NOMO-1 (cell line): ENCODE measurements at regions not wholly inside any gene's neighbourhood (a gene's known extent, or its start where the extent isn't known, plus 50 kb on each side); places are given as distances from the start of the nearest gene placed in this dataset.
"Not testable (repeated sequence)": the region's sequence is repeated elsewhere in the genome, so short reads cannot be mapped to it uniquely, and the experiment has no call there.

Experiments used
- DNase-seq, 2 experiments: peaks; one replicate each; lab custom pipeline; 2025; ENCODE audit not compliant: unreplicated experiment in 2 of 2; lab: John Stamatoyannopoulos, UW

DNA sequence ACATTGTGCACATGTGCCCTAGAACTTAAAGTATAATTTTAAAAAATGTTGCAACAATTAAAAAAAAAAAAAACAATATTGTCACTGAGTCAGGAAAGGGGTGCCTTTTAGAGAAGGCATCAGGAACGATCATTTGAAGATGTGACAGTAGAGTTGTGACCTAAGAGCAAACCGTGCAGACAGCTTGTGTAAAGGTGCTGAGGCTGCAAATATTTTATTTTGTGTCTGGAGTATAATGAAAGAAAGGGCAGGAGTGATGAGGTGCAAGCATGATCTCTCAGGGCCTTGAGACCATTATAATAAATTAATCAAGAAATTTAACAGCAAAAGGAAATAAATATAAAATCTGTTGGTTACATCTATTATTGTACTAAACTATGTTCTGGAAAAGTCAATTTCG lies 1219.7 kb downstream of the OLFM4 start:
- DNase-seq, result no peak

DNA sequence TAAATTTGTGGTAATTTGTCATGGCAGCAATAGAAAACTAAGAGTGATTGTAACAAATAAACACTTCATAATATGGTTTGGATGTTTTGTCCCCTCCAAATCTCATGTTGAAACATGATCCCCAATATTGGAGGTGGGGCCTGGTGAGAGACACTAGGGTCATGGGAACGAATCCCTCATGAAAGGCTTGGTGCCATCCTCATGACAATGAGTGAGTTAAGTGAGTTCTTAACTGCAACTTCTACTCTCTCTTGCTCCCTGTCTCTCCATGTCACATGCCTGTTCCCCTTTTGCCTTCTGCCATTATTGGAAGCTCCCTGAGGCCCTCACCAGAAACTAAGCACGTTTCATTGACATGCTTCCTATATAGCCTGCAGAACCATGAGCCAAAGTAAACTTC lies 1233.2 kb downstream of the OLFM4 start:
- no peak for DNase-seq

DNA sequence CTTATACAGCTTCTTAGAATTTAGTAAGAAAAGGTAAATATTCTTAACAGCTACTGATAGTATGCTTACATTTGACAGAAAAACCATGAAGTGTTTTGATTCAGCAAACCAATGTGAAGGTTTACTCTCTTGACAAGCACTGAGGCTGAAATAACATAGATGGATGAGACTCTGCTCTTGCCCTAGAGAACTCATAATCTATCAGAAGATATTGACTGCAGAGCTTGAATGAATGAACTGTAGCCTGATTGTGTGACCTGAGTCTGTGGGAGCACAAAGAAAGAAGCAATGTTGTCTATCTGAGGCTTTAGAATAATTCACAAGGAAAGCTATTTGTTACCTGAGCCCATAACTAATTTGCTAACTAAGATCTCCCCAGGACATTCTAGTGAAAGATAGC lies 1235.3 kb downstream of the OLFM4 start:
- no peak for DNase-seq

DNA sequence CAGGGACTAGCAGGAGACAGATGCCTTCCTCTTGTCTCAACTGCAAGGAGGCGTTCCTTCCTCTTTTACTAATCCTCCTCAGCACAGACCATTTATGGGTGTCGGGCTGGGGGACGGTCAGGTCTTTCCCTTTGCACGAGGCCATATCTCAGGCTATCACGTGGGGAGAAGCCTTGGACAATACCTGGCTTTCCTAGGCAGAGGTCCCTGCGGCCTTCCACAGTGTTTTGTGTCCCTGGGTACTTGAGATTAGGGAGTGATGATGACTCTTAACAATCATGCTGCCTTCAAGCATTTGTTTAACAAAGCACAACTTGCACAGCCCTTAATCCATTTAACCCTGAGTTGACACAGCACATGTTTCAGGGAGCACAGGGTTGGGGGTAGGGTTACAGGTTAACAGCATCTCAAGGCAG lies 1238.6 kb downstream of the OLFM4 start:
- DNase-seq, result not testable (repeated sequence)

DNA sequence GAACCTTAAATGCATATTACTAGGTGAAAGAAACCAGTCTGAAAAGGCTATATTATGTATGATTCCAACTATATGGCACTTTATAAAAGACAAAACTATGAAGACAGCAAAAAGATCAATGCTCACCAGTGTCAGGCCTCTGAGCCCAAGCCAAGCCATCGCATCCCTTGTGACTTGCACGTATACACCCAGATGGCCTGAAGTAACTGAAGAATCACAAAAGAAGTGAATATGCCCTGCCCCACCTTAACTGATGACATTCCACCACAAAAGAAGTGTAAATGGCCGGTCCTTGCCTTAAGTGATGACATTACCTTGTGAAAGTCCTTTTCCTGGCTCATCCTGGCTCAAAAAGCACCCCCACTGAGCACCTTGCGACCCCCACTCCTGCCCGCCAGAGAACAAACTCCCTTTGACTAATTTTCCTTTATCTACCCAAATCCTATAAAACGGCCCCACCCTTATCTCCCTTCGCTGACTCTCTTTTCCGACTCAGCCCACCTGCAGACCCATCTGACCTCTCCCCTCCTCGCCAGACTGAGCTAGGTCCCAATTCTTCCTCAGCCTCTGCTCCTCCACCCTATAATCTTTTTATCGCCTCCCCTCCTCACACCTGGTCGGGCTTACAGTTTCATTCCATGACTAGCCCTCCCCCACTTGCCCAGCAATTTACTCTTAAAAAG lies 1239.5 kb downstream of the OLFM4 start:
- DNase-seq, result not testable (repeated sequence)

DNA sequence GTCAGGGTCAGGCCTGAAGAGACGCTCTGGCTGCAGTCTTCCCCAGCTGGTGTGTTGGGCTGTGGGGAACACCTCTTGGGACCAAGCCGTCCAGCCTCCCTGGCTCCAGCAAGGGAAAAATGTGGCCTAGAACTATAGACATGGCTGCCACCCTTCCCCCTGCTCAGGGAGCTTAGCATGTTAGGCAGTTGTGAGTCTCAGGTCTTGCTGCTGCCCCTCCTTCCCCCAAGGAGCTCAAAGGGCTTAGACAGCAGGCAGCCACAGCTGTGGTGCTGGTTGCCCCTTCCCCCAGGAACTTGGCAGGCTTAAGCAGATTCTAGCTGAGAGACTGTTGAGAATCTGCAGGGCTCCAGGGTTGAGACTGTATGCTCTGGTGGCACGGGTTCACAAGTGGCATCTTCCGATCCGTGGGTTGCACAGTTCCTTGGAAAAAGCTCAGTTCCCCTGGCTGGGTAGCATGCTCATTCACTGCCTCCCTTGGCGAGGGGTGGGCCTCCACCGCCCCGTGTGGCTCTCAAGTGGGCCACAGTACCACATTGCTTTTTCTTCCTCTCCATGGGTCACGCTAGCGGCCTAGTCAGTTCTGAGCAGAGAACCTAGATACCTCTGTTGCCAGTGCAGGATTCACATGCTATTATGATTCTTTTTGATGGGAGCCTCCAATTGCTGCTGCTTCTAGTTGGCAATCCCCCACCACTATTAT lies 1258.6 kb downstream of the OLFM4 start:
- no peak for DNase-seq

DNA sequence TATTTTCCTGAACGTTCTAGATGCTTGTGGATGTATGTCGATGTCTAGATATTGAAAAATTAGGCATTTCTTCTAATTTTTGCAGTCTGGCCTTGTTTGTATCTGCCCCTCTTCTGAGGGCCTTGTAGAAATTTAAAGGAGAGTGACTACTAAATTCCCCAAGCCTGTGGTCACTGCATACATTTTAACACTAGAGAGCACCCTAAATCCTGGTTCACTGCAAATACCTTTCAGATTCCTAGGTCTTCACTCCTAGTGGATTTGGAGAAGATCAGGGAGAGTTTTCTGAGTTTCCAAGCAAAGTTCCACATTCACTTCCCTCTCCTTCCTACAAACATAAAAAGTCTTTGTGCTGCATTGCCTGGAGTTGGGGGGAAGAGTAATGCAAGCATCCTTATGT lies 1272.5 kb downstream of the OLFM4 start:
- no peak for DNase-seq

DNA sequence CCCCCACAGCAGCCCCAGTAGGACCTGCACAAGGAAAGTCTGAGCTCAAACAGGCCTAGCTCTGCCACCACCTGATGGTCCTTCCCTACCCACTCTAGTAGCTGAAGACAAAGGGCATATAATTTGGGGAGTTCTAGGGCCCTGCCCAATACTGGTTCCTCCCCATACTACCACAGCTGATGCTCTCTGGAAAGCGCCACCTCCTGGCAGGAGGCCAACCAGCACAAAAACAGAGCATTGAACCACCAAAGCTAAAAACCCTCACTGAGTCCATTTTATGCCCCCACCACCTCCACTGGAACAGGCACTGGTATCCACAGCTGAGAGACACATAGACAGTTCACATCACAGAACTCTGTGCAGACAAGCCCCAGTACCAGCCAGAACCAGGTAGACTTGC lies 1276.8 kb downstream of the OLFM4 start:
- DNase-seq, result no peak

DNA sequence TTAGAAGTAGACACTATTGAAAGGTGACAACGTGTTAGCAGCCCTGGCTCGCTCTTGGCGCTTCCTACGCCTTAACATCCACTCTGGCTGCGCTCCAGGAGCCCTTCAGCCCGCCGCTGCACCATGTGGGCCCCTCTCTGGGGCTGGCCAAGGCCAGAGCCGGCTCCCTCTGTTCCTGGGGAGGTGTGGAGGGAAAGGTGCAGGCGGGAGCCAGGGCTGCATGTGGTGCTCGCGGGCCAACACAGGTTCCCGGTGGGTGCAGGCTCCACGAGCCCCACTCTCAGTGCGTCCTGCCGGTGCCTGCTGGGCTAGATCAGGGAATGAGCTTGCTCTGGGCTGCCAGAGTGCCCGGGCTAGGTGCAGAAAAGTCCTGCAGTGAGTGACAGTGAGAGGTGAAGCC lies 1284.3 kb downstream of the OLFM4 start:
- DNase-seq, result no peak

DNA sequence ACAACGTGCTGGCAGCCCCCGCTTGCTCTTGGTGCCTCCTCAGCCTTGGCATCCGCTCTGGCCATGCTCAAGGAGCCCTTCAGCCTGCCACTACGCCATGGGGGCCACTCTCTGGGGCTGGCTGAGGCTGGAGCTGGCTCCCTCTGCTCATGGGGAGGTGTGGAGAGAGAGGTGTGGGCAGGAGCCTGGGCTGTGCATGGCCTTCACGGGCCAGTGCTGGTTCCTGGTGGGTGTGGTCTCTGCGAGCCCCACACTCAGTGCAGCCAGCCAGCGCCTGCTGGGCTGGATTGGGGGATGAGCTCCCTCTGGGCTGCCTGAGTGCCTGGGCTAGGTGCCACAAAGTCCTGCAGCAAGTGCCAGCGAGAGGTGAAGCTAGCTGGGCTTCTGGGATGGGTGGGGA lies 1289.1 kb downstream of the OLFM4 start:
- no peak for DNase-seq

DNA sequence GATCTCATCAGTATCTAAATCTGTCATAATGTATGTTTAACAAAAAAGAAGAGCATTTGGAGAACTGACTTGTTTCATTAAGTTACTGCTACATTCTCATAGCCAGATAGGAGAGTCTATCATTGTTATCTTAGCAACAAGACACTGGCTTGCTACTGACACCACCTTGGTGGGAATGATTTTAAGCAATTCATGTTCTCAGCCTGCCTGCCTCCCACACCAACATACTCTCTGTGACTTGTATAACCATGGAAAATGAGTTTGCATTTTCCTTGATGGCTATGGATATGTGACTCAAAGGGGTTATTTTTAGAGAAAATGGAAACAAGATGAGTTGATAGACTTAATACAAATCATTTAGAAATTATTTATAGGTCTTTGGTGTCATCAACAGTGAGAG lies 1308.9 kb downstream of the OLFM4 start:
- no peak for DNase-seq

DNA sequence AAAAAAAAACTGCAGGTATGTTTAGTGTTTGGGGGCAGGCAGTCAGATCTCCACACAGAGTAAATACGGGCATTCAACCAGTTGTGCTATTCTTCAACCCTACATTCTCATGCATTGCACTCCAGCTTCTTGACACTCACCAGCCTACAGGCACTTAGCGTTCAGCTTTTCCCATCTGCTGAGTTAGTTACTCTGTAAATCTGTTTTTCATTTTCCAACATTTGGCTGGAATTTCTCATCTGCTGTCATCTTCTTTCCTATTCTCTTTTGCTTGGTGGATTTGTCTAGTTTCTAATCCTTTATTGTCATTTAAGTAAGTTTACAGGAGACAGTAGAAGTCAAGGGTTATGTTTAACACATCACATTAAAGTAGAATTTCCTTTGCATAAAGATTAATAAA lies 1318.9 kb downstream of the OLFM4 start:
- no peak for DNase-seq

DNA sequence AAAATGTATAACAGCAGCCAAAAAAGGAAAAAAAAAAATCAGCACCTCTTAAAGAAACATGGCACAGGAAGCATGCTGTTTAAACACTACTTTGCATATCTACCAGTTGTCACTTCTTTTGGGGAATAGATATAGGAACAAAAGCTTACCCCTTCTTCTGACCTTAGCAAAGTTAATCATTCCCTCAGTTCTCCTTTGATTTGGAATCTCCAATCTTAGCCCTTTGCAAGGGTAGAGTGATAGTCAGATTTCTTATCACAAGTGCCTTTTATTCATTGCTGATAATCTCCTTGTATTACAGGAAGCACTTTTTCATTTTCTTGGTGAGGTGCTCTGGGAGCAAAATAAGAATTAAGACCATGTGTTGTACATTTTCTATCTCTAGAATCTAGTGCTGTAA lies 1327.6 kb downstream of the OLFM4 start:
- no peak for DNase-seq

DNA sequence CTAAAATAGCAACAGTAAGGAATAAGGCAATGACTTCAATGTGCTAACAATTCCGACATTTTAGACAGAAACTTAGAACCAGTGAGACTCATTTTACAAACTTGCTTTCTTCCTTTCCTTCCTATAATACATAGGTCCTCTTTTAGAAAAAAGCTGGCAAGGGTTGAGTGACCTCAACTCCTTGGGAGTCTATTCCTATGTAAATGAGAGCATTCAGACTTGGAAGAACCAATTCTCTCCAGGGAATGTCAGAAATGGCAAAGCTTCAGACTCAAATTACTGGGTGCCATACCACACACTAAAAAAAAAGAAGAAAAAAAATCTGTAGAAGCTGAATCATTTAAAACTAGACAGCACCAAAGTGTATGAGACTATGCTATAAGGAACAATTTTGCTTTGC lies 1328.2 kb downstream of the OLFM4 start:
- no peak for DNase-seq

DNA sequence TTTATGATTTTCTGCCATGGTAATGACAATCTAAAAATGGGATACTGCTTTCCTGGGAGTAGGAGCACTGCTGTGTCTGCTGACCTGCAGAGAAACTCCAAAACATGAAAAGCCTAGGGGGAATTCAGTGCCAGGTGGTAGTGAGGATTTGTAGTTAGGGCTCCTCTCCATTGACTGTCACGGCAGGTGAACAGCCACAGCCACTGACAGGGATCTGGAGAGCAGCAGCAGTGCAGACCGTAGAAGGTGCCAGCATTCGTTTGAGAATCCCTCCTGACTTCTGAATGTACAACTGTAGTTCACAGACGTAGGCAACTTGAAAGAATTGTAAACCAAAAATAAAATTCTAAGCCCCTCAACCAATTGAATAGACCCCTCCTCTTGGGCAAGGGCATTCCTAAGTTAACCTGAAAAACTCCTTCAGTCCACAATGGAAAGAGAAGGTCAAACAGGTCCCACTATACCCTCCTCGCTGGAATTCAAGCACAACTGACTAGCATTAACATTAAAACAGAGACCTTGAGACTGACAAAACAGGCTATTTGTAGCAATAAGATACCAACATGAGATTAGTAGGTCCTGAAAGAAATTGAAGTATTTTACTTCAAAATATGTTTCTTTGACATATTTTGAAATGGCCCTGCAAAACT lies 1328.8 kb downstream of the OLFM4 start:
- DNase-seq, result no peak

DNA sequence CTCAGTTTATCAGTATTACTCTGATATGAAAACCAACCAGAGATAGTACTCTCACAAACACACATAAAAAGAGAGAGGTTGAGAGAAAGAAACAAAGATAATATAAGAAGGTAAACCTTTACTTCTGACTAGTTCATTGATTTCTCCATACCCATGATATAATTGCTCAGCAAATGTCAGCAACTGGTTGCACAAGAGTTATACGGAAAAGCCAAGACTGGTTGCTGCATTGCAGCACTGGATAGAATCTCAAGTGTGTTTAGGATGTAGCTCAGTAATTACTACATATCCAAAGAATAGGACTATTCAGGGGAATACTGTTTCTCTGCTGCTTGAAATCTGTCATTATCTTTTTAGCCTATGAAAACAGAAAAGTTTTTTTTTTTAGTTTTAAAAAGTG lies 1332.8 kb downstream of the OLFM4 start:
- DNase-seq, result no peak

DNA sequence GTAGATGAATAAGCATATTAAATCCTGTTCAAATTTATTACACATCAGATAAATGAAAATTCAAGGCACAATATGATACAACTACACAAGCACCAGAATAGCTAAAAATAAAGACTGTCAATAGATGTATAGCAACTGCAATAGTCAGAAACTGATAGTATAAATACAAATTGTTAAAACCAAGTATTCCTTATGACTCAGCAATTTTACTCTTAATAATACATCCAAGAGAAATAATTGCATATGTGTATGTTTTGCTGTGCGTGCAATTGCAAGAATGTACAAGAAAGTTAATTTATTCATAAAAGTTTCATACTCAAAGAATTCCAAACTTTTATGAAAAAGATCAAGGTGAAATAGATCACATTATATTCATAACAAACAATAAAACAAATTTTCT lies 1338.1 kb downstream of the OLFM4 start:
- DNase-seq, result no peak

DNA sequence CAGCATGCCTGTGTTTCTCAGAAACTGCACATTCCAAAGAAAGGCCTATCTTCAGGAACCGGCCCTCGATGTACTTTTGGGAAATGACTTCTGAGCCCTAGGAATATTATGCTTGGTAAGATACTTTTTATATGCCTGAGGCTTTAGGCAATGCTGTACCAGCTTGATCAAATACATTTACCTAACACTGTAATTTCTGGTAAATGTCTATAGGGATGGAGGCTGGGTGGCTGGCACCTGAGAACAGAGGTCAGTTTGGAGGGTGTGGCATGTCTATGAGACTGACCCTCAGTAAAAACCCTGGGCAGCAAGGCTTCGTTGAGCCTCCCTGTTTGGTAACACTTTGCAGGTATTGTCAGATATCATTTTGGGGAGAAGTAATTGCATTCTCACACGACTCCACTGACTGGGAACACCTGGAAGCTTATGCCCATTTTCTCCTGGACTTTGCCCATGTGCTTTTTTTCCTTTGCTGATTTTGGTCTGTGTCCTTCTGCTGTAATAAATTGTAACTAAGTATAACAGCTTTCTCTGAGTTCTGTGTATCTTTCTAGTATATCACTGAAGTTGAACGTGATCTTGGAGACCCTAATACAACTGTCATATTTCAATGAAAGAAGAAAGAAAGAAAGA lies 1339.1 kb downstream of the OLFM4 start:
- no peak for DNase-seq

DNA sequence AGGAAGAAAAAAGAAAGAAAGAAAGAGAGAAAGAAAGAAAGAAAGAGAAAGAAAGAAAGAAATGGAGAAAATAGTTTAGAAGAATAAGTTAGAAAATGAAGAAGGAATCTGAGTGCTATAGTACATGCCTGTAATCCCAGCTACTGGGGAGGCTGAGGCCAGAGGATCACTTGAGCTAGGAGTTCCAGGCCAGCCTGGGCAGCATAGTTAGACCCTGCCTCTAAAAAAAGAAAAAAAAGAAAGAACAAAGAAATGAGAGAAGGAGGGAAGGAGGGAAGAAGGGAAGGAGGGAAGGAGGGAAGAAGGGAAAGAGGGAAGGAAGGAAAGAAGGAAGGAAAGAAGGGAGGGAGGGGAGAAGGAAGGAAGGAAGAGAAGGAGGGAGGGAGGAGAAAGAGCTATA lies 1339.8 kb downstream of the OLFM4 start:
- no peak for DNase-seq

DNA sequence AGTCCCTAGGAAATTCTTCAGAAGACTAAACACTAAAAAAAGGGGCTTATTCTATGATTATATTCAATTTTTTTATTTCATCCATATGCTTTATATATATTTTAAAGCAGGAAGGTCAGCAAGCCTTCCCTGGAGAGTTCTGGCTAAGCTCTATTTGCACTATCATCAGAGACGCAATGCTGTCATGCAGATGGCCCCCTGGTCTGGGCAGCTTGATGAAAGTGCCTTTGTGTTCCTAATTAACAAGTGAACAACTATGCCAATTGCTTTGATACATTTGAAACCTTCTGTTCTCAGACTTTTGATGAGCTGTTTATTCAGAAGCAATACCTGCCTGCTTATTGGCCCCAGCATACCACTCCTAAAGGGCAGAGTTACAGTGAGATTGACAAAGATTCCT lies 1344.6 kb downstream of the OLFM4 start:
- DNase-seq, result no peak

DNA sequence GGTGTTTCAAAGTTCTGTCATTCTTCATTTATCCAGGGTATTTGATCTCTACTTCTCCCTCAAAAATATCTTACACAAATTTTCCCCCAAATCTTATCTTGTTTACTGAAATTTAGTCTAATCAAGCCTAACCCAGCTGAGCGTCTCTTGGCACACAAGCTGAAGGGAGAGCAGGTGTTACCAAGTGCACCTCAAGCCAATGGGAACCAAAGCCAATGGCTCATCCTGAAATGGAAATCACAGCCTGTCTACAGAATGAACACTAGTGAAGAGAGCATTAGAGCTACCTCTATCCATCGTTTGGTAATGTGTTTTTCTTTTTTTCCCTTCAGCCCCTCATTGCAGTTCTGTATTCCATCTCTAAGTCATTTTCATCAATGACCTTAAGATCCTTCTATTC lies 1350.8 kb downstream of the OLFM4 start:
- DNase-seq, result no peak

DNA sequence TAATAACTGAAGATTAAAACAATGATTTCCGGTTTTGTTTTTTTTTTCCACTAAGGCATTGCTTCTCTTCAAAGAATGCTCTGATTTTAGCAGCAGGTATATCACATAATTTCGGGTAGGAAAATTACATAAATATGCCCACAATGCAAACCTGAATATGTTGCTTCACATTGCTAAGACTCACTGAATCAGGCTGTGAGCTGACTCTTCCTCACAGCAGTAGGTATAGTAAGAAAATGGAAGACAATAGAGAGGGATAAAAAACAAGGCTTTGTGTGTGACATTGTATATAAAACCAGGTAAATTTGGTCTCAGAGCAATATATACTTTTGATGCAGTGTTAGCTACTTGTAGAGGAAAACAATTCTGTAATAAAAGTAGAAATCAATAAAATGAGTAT lies 1355.0 kb downstream of the OLFM4 start:
- no peak for DNase-seq
